Fibroblast of lung (primary cell): ENCODE measurements at regions not wholly inside any gene's neighbourhood (a gene's known extent, or its start where the extent isn't known, plus 50 kb on each side); places are given as distances from the start of the nearest gene placed in this dataset.

ENCODE experiments used
- CTCF ChIP-seq, 2 donors: IDR thresholded peaks in 1 of 2; conservative IDR thresholded peaks in 1 of 2; 1 replicate in 1 of 2; 2 replicates in 1 of 2; pipeline ENCODE4 v1.5.1; 2011 to 2012; ENCODE audit warnings: low read length in 2 of 2, control low read depth in 1 of 2, inconsistent platforms in 1 of 2, low read depth in 1 of 2, mild to moderate bottlenecking in 1 of 2
- EZH2 ChIP-seq: IDR thresholded peaks from 2 replicates; pipeline ENCODE4 v1.5.1; 2012; ENCODE audit warnings: low read length, control low read depth, mild to moderate bottlenecking; ENCODE audit errors: missing control alignments

GRCh38 chr3:76372497-76372896 lies 587.1 kb upstream of the ZNF717 start:
- TF ChIP-seq CTCF (conservative IDR thresholded peaks at IDR 0.05 in 1 of 2, IDR thresholded peaks at IDR 0.05 in 1 of 2; ENCODE audit: low read depth in 1 of 2, low read length in 2 of 2) = no peak
- no peak for TF ChIP-seq EZH2
